Trophoblast cell (in vitro differentiated cells and primary cell): ENCODE measurements at regions not wholly inside any gene's neighbourhood (a gene's known extent, or its start where the extent isn't known, plus 50 kb on each side); places are given as distances from the start of the nearest gene placed in this dataset.

ENCODE experiments used
- DNase-seq, 2 donors: peaks; one replicate each; pipeline ENCODE4 v3.0.0-alpha.2; 2016
- H2AFZ ChIP-seq: 2 replicates; pipeline ENCODE4 v1.6.1; 2013; ENCODE audit warnings: low read length, moderate library complexity, mild to moderate bottlenecking; ENCODE audit not compliant: insufficient read depth, poor library complexity
- H2AK5ac ChIP-seq: 2 replicates; pipeline ENCODE4 v1.6.1; 2013; ENCODE audit warnings: mild to moderate bottlenecking, low read length
- H2BK120ac ChIP-seq: 2 replicates; pipeline ENCODE4 v1.6.1; 2013; ENCODE audit warnings: low read length, mild to moderate bottlenecking, moderate library complexity; ENCODE audit not compliant: insufficient read depth, poor library complexity
- H2BK12ac ChIP-seq: 2 replicates; pipeline ENCODE4 v1.6.1; 2013; ENCODE audit warnings: mild to moderate bottlenecking, low read length, moderate library complexity
- H2BK5ac ChIP-seq: 2 replicates; pipeline ENCODE4 v1.6.1; 2013; ENCODE audit warnings: low read length, low read depth, moderate library complexity, mild to moderate bottlenecking; ENCODE audit not compliant: poor library complexity
- H3K14ac ChIP-seq: 2 replicates; pipeline ENCODE4 v1.6.1; 2013; ENCODE audit warnings: mild to moderate bottlenecking, low read length
- H3K18ac ChIP-seq: 2 replicates; pipeline ENCODE4 v1.6.1; 2013; ENCODE audit warnings: mild to moderate bottlenecking, low read length
- H3K23ac ChIP-seq: 2 replicates; pipeline ENCODE4 v1.6.1; 2013; ENCODE audit warnings: low read length
- H3K27ac ChIP-seq: 2 replicates; pipeline ENCODE4 v1.5.1; 2013; ENCODE audit warnings: low read depth, mild to moderate bottlenecking, inconsistent platforms, low read length, moderate library complexity
- H3K27me3 ChIP-seq: 2 replicates; pipeline ENCODE4 v1.6.1; 2013; ENCODE audit warnings: inconsistent platforms, mild to moderate bottlenecking, low read length, moderate library complexity; ENCODE audit not compliant: insufficient read depth
- H3K36me3 ChIP-seq, 2 experiments: 1 replicate in 1 of 2; 2 replicates in 1 of 2; pipeline ENCODE4 v1.6.1; 2013; ENCODE audit warnings: low read length in 2 of 2, mild to moderate bottlenecking in 2 of 2, moderate library complexity in 1 of 2; ENCODE audit not compliant: insufficient read depth in 2 of 2, control insufficient read depth in 1 of 2
- H3K4ac ChIP-seq: 2 replicates; pipeline ENCODE4 v1.6.1; 2013; ENCODE audit warnings: low read depth, mild to moderate bottlenecking, low read length, moderate library complexity
- H3K4me1 ChIP-seq, 2 experiments: 1 replicate in 1 of 2; 2 replicates in 1 of 2; pipeline ENCODE4 v1.6.1; 2013; ENCODE audit warnings: low read length in 2 of 2, mild to moderate bottlenecking in 2 of 2, moderate library complexity in 1 of 2; ENCODE audit not compliant: insufficient read depth in 2 of 2, control insufficient read depth in 1 of 2
- H3K4me2 ChIP-seq: 2 replicates; pipeline ENCODE4 v1.6.1; 2013; ENCODE audit warnings: inconsistent platforms, mild to moderate bottlenecking, low read length, moderate library complexity
- H3K4me3 ChIP-seq: 2 replicates; pipeline ENCODE4 v1.5.1; 2013; ENCODE audit warnings: mild to moderate bottlenecking, low read depth, low read length, inconsistent platforms
- H3K79me1 ChIP-seq: one replicate; pipeline ENCODE4 v1.6.1; 2013; ENCODE audit warnings: low read length
- H3K79me2 ChIP-seq: 2 replicates; pipeline ENCODE4 v1.6.1; 2013; ENCODE audit warnings: low read length, mild to moderate bottlenecking; ENCODE audit not compliant: control insufficient read depth, insufficient read depth, poor library complexity
- H3K9ac ChIP-seq: 2 replicates; pipeline ENCODE4 v1.6.1; 2013; ENCODE audit warnings: mild to moderate bottlenecking, low read length
- H3K9me3 ChIP-seq: 2 replicates; pipeline ENCODE4 v1.6.1; 2013; ENCODE audit warnings: low read depth, mild to moderate bottlenecking, control low read depth, inconsistent platforms, low read length; ENCODE audit not compliant: insufficient read depth
- H4K12ac ChIP-seq: 2 replicates; pipeline ENCODE4 v1.6.1; 2013; ENCODE audit warnings: low read depth, mild to moderate bottlenecking, low read length, moderate library complexity
- H4K8ac ChIP-seq: 2 replicates; pipeline ENCODE4 v1.6.1; 2013; ENCODE audit warnings: low read depth, mild to moderate bottlenecking, low read length, moderate library complexity
- H4K91ac ChIP-seq: one replicate; pipeline ENCODE4 v1.6.1; 2013; ENCODE audit warnings: low read depth, mild to moderate bottlenecking, low read length, moderate library complexity
- WGBS: extraction: QIAGEN DNeasy Blood & Tissue Kit; methylation state at CpG from one replicate; pipeline ENCODE4 v1.1.7; 2013; ENCODE audit warnings: missing lambda C conversion rate; ENCODE audit not compliant: insufficient read length, insufficient coverage; ENCODE audit errors: extremely low coverage; 5-methylcytosine and 5-hydroxymethylcytosine counted together

DNA sequence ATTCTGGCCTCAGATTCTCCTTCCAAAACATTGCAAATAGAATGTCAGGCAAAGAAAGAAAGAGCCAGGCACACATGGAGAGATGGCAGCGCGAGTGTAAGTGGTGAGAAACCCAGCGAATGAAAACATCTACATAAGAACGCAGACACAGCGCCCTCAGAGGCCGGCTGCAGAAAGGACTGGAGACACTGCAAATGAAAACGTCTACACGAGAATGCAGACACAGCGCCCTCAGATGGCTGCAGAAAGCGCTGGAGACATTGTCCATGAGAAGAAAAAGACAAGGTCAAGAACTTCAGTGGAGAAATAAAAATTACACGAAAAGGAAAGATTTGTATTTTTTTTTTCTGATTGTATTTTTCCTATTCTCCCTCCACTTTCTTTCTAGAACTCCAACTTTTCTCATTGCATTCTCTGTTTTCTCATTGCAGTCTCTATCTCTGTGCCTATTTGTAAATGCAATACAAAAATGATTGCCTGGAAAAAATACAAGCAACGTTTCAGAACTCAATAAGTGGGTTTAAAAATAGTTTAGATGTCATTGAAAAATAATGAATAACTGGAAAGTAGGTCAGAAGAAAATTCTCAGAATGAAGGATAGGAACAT, 117.9 kb upstream of the LPCAT1 start:
- Histone ChIP-seq H2AFZ (no peak overlapping the region), H2AK5ac (no peak overlapping the region), H4K91ac (no peak overlapping the region), H3K14ac (no peak overlapping the region), H3K27ac (no peak overlapping the region), H3K4ac (no peak overlapping the region), H3K9ac (no peak overlapping the region), H4K12ac (no peak overlapping the region), H3K4me2 (no peak overlapping the region), H3K27me3 (peaks cover 12% of the 10 kb centered on the region), H3K79me1 (no peaks in the 10 kb centered on the region), H4K8ac (peak overlapping the region; percentile 34), H2BK120ac (no peak overlapping the region), H2BK5ac (no peak overlapping the region), H3K9me3 (peaks cover 4% of the 10 kb centered on the region), H3K4me1 (peaks cover 0 to 4% of the 10 kb centered on the region in 2 experiments), H3K36me3 (no peaks in the 10 kb centered on the region), H3K79me2 (no peaks in the 10 kb centered on the region), H3K18ac (no peak overlapping the region), H2BK12ac (no peak overlapping the region), H3K23ac (no peak overlapping the region), H3K4me3 (no peak overlapping the region)
- DNase-seq = peak; percentile 74 to 75
- whole genome bisulfite sequencing = no CpG with 5 or more reads among the region's 12 CpGs

DNA sequence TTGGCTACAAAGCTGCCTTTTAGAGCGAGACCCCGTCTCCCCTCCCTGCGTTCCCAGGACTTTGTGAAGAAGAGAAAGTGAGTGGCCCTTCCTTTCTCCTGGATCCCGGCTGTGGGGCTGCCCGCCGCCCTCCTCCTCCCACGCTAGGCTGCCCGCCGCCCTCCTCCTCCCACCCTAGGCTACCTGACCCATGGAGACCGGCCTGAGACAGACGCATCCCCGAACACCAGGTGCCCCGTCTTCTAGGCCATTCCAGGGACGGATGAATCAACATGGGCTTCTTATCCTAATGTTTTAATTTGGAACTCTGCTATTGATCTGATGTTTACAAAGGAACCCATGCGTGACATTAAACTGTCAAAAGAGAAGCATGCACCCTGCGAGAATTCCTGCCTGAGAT, 117.3 kb upstream of the LPCAT1 start:
- H3K23ac ChIP-seq = no peak overlapping the region

GRCh38 chr5:1640421-1640881, 116.7 kb upstream of the LPCAT1 start:
- Histone ChIP-seq H3K9ac (no peak overlapping the region), H3K14ac (no peak overlapping the region), H2AK5ac (no peak overlapping the region)

More for the DNA sequence above, 117.3 kb upstream of the LPCAT1 start:
- peaks cover 4% of the 10 kb centered on the region for H3K9me3 ChIP-seq
- no peak overlapping the region for H2BK12ac ChIP-seq
- H4K8ac ChIP-seq = no peak overlapping the region
- H3K9ac ChIP-seq = no peak overlapping the region
- H3K79me1 ChIP-seq = no peaks in the 10 kb centered on the region
- H3K36me3 ChIP-seq = no peaks in the 10 kb centered on the region
- no peak overlapping the region for H2BK5ac ChIP-seq
- peaks cover 12% of the 10 kb centered on the region for H3K27me3 ChIP-seq
- H2AK5ac ChIP-seq = no peak overlapping the region
- no CpG with 5 or more reads among the region's 16 CpGs for WGBS
- no peak for DNase-seq
- H3K14ac ChIP-seq = no peak overlapping the region
- H3K4me3 ChIP-seq = no peak overlapping the region
- no peak overlapping the region for H3K18ac ChIP-seq
- no peak overlapping the region for H2AFZ ChIP-seq
- no peak overlapping the region for H3K27ac ChIP-seq
- H3K4me1 ChIP-seq = peaks cover 0 to 4% of the 10 kb centered on the region in 2 experiments
- H3K4me2 ChIP-seq = no peak overlapping the region
- no peak overlapping the region for H3K4ac ChIP-seq
- H2BK120ac ChIP-seq = no peak overlapping the region
- H4K91ac ChIP-seq = no peak overlapping the region
- H4K12ac ChIP-seq = no peak overlapping the region
- no peaks in the 10 kb centered on the region for H3K79me2 ChIP-seq

GRCh38 chr5:1639757-1640156, 116.0 kb upstream of the LPCAT1 start:
- Histone ChIP-seq H4K12ac (no peak overlapping the region), H3K23ac (no peak overlapping the region), H3K27me3 (peaks cover 8% of the 10 kb centered on the region), H3K36me3 (no peaks in the 10 kb centered on the region), H4K8ac (no peak overlapping the region), H3K27ac (no peak overlapping the region), H2AK5ac (no peak overlapping the region), H3K79me2 (no peaks in the 10 kb centered on the region), H3K79me1 (no peaks in the 10 kb centered on the region), H3K14ac (no peak overlapping the region), H2BK5ac (no peak overlapping the region), H2AFZ (no peak overlapping the region), H2BK120ac (no peak overlapping the region), H2BK12ac (no peak overlapping the region), H3K18ac (no peak overlapping the region), H4K91ac (no peak overlapping the region), H3K9me3 (no peaks in the 10 kb centered on the region), H3K4me1 (no peaks in the 10 kb centered on the region), H3K4me3 (no peak overlapping the region), H3K4me2 (no peak overlapping the region), H3K9ac (no peak overlapping the region), H3K4ac (no peak overlapping the region)
- no CpG with 5 or more reads among the region's 14 CpGs for WGBS
- no peak for DNase-seq

More at GRCh38 chr5:1640421-1640881, 116.7 kb upstream of the LPCAT1 start:
- H3K79me1 ChIP-seq = no peaks in the 10 kb centered on the region
- H2BK5ac ChIP-seq = no peak overlapping the region
- H2AFZ ChIP-seq = no peak overlapping the region
- WGBS = no CpG with 5 or more reads among the region's 17 CpGs
- no peak overlapping the region for H4K91ac ChIP-seq
- no peak overlapping the region for H4K12ac ChIP-seq
- H3K9me3 ChIP-seq = peaks cover 4% of the 10 kb centered on the region
- H3K18ac ChIP-seq = no peak overlapping the region
- no peaks in the 10 kb centered on the region for H3K79me2 ChIP-seq
- no peak overlapping the region for H3K4ac ChIP-seq
- H3K4me3 ChIP-seq = no peak overlapping the region
- H3K23ac ChIP-seq = no peak overlapping the region
- H3K4me1 ChIP-seq = peaks cover 0 to 4% of the 10 kb centered on the region in 2 experiments
- no peak overlapping the region for H4K8ac ChIP-seq
- H2BK12ac ChIP-seq = no peak overlapping the region
- no peak for DNase-seq
- H3K4me2 ChIP-seq = no peak overlapping the region
- H3K36me3 ChIP-seq = no peaks in the 10 kb centered on the region
- H3K27me3 ChIP-seq = peaks cover 12% of the 10 kb centered on the region
- H2BK120ac ChIP-seq = no peak overlapping the region
- H3K27ac ChIP-seq = no peak overlapping the region
